NCI-H2227 (cell line): ENCODE measurements at regions not wholly inside any gene's neighbourhood (a gene's known extent, or its start where the extent isn't known, plus 50 kb on each side); places are given as distances from the start of the nearest gene placed in this dataset.

Experiments used
- DNase-seq: peaks from one replicate; lab custom pipeline; 2025; ENCODE audit not compliant: unreplicated experiment; lab: John Stamatoyannopoulos, UW

- no peak for DNase-seq
Measured at GRCh38 chr10:58932577-58933314, 243.7 kb upstream of the PHYHIPL start.

- DNase-seq = no peak
Measured at GRCh38 chr10:58936364-58936763, 240.1 kb upstream of the PHYHIPL start.

- no peak for DNase-seq
Measured at GRCh38 chr10:58937423-58937822, 239.0 kb upstream of the PHYHIPL start.

- peak; percentile 2 for DNase-seq
Measured at GRCh38 chr10:58942724-58943123, 233.7 kb upstream of the PHYHIPL start.

- DNase-seq = no peak
Measured at GRCh38 chr10:58943256-58943890, 233.1 kb upstream of the PHYHIPL start.

- no peak for DNase-seq
Measured at GRCh38 chr10:58943960-58944359, 232.5 kb upstream of the PHYHIPL start.

GRCh38 chr10:58948303-58948702 is 228.1 kb upstream of the PHYHIPL start:
- DNase-seq = no peak

GRCh38 chr10:58950618-58951017 is 225.8 kb upstream of the PHYHIPL start:
- DNase-seq = no peak

- no peak for DNase-seq
Measured at GRCh38 chr10:58951087-58951486, 225.4 kb upstream of the PHYHIPL start.

GRCh38 chr10:58951746-58952145 is 224.7 kb upstream of the PHYHIPL start:
- no peak for DNase-seq

- no peak for DNase-seq
Measured at GRCh38 chr10:58952162-58952601, 224.3 kb upstream of the PHYHIPL start.

GRCh38 chr10:58952747-58953466 is 223.5 kb upstream of the PHYHIPL start:
- peak; percentile 61 for DNase-seq

- DNase-seq = no peak
Measured at GRCh38 chr10:58954178-58954577, 222.3 kb upstream of the PHYHIPL start.

- peak; percentile 35 for DNase-seq
Measured at GRCh38 chr10:58955615-58956014, 220.8 kb upstream of the PHYHIPL start.

- no peak for DNase-seq
Measured at GRCh38 chr10:58956926-58957325, 219.5 kb upstream of the PHYHIPL start.

- no peak for DNase-seq
Measured at GRCh38 chr10:58957517-58957916, 218.9 kb upstream of the PHYHIPL start.

- DNase-seq = no peak
Measured at GRCh38 chr10:58963101-58963534, 213.3 kb upstream of the PHYHIPL start.

GRCh38 chr10:58963723-58964124 is 212.7 kb upstream of the PHYHIPL start:
- DNase-seq = no peak

GRCh38 chr10:58965855-58966254 is 210.6 kb upstream of the PHYHIPL start:
- DNase-seq = no peak

- DNase-seq = peak; percentile 82
Measured at GRCh38 chr10:58967551-58968388, 208.7 kb upstream of the PHYHIPL start.

GRCh38 chr10:58968389-58968755 is 208.1 kb upstream of the PHYHIPL start:
- no peak for DNase-seq
